H9 (cell line): ENCODE measurements at regions not wholly inside any gene's neighbourhood (a gene's known extent, or its start where the extent isn't known, plus 50 kb on each side); places are given as distances from the start of the nearest gene placed in this dataset.

Source experiments
- DNase-seq: peaks from one replicate; pipeline ENCODE4 v3.0.0-alpha.2; 2017
- H2AFZ ChIP-seq: one replicate; pipeline ENCODE4 v1.6.1; 2013; ENCODE audit warnings: mild to moderate bottlenecking, low read length, control low read depth, moderate library complexity
- H2AK5ac ChIP-seq: 2 replicates; pipeline ENCODE4 v1.6.1; 2013; ENCODE audit warnings: low read length, control low read depth, mixed read lengths; ENCODE audit not compliant: insufficient read length
- H2BK120ac ChIP-seq: one replicate; pipeline ENCODE4 v1.6.1; 2013; ENCODE audit warnings: low read depth, mild to moderate bottlenecking, low read length, control low read depth, inconsistent platforms; ENCODE audit not compliant: poor library complexity, severe bottlenecking
- H2BK12ac ChIP-seq: 2 replicates; pipeline ENCODE4 v1.6.1; 2013; ENCODE audit warnings: low read length, control low read depth, mixed read lengths, low read depth; ENCODE audit not compliant: insufficient read length
- H2BK15ac ChIP-seq: 2 replicates; pipeline ENCODE4 v1.6.1; 2013; ENCODE audit warnings: low read depth, low read length, control low read depth
- H2BK20ac ChIP-seq: one replicate; pipeline ENCODE4 v1.6.1; 2013; ENCODE audit warnings: low read depth, mild to moderate bottlenecking, low read length, control low read depth, inconsistent platforms; ENCODE audit not compliant: poor library complexity, severe bottlenecking
- H2BK5ac ChIP-seq: 2 replicates; pipeline ENCODE4 v1.6.1; 2013; ENCODE audit warnings: low read length, control low read depth, mixed read lengths; ENCODE audit not compliant: insufficient read length
- H3K14ac ChIP-seq: 2 replicates; pipeline ENCODE4 v1.6.1; 2013; ENCODE audit warnings: low read length, control low read depth; ENCODE audit not compliant: insufficient read depth
- H3K18ac ChIP-seq: 2 replicates; pipeline ENCODE4 v1.6.1; 2013; ENCODE audit warnings: low read depth, mild to moderate bottlenecking, mixed read lengths, low read length, control low read depth; ENCODE audit not compliant: insufficient read length
- H3K23ac ChIP-seq: 2 replicates; pipeline ENCODE4 v1.6.1; 2013; ENCODE audit warnings: low read length, control low read depth, mixed read lengths, low read depth; ENCODE audit not compliant: insufficient read length
- H3K23me2 ChIP-seq: 2 replicates; pipeline ENCODE4 v1.6.1; 2013; ENCODE audit warnings: low read depth, mild to moderate bottlenecking, mixed read lengths, low read length, control low read depth; ENCODE audit not compliant: insufficient read length, poor library complexity, severe bottlenecking
- H3K27ac ChIP-seq: 2 replicates; pipeline ENCODE4 v1.5.1; 2013; ENCODE audit warnings: low read length, control low read depth, mixed read lengths, low read depth; ENCODE audit not compliant: insufficient read length
- H3K27me3 ChIP-seq: 2 replicates; pipeline ENCODE4 v1.6.1; 2013; ENCODE audit warnings: low read length, control low read depth, inconsistent platforms; ENCODE audit not compliant: insufficient read depth
- H3K4ac ChIP-seq: 2 replicates; pipeline ENCODE4 v1.6.1; 2013; ENCODE audit warnings: low read depth, mild to moderate bottlenecking, control low read depth, inconsistent platforms, low read length, moderate library complexity
- H3K4me1 ChIP-seq: 2 replicates; pipeline ENCODE4 v1.6.1; 2013; ENCODE audit warnings: low read length, control low read depth, inconsistent platforms; ENCODE audit not compliant: insufficient read depth
- H3K4me2 ChIP-seq: 2 replicates; pipeline ENCODE4 v1.6.1; 2013; ENCODE audit warnings: low read length, control low read depth, mixed read lengths; ENCODE audit not compliant: insufficient read length, insufficient read depth
- H3K56ac ChIP-seq: 2 replicates; pipeline ENCODE4 v1.6.1; 2013; ENCODE audit warnings: low read depth, mild to moderate bottlenecking, mixed read lengths, low read length, control low read depth; ENCODE audit not compliant: insufficient read length
- H3K79me1 ChIP-seq: 2 replicates; pipeline ENCODE4 v1.6.1; 2013; ENCODE audit warnings: low read depth, mild to moderate bottlenecking, moderate library complexity, low read length, control low read depth, inconsistent platforms; ENCODE audit not compliant: insufficient read depth, poor library complexity, severe bottlenecking
- H3K79me2 ChIP-seq: 2 replicates; pipeline ENCODE4 v1.6.1; 2013; ENCODE audit warnings: low read length, control low read depth, inconsistent platforms; ENCODE audit not compliant: insufficient read depth
- H3K9ac ChIP-seq: 2 replicates; pipeline ENCODE4 v1.6.1; 2013; ENCODE audit warnings: low read length, control low read depth, mixed read lengths; ENCODE audit not compliant: insufficient read length; ENCODE audit errors: extremely low read depth
- H3K9me3 ChIP-seq: one replicate; pipeline ENCODE4 v1.6.1; 2013; ENCODE audit warnings: low read depth, low read length, inconsistent platforms; ENCODE audit not compliant: control insufficient read depth
- H3T11ph ChIP-seq: one replicate; pipeline ENCODE4 v1.6.1; 2013; ENCODE audit warnings: mild to moderate bottlenecking, low read length, control low read depth, inconsistent platforms
- H4K20me1 ChIP-seq: one replicate; pipeline ENCODE4 v1.6.1; 2013; ENCODE audit not compliant: control insufficient read depth, insufficient read length, insufficient read depth
- H4K5ac ChIP-seq: 2 replicates; pipeline ENCODE4 v1.6.1; 2013; ENCODE audit warnings: low read depth, mild to moderate bottlenecking, mixed read lengths, low read length, control low read depth; ENCODE audit not compliant: insufficient read length
- H4K8ac ChIP-seq: replicated peaks from 2 replicates; pipeline ENCODE4 v1.6.1; 2013; ENCODE audit warnings: low read length, control low read depth, mixed read lengths, low read depth; ENCODE audit not compliant: insufficient read length
- H4K91ac ChIP-seq: 2 replicates; pipeline ENCODE4 v1.6.1; 2013; ENCODE audit warnings: low read depth, mild to moderate bottlenecking, moderate library complexity, mixed read lengths, low read length, control low read depth; ENCODE audit not compliant: insufficient read length
- H3K27ac Mint-ChIP-seq, 3 experiments: 2 replicates in 2 of 3; 3 replicates in 1 of 3; pipeline ENCODE4 v1.8.0; 2020 to 2021; ENCODE audit warnings: mixed read lengths in 3 of 3, mild to moderate bottlenecking in 1 of 3, moderate library complexity in 1 of 3
- H3K27me3 Mint-ChIP-seq: 2 replicates; pipeline ENCODE4 v1.8.0; 2021; ENCODE audit warnings: low read depth, mild to moderate bottlenecking, moderate library complexity, mixed read lengths
- H3K36me3 Mint-ChIP-seq, 3 experiments: 2 replicates in 2 of 3; 3 replicates in 1 of 3; pipeline ENCODE4 v1.8.0; 2020 to 2021; ENCODE audit warnings: low read depth in 3 of 3, mixed read lengths in 3 of 3; ENCODE audit not compliant: insufficient read depth in 1 of 3
- H3K4me1 Mint-ChIP-seq, 2 experiments: 2 replicates each; pipeline ENCODE4 v1.8.0; 2020; ENCODE audit warnings: mixed read lengths in 2 of 2
- H3K4me3 Mint-ChIP-seq, 2 experiments: 2 replicates in 1 of 2; 3 replicates in 1 of 2; pipeline ENCODE4 v1.8.0; 2020 to 2021; ENCODE audit warnings: mild to moderate bottlenecking in 2 of 2, mixed read lengths in 2 of 2, moderate library complexity in 1 of 2
- H3K9me3 Mint-ChIP-seq, 2 experiments: 2 replicates in 1 of 2; 3 replicates in 1 of 2; pipeline ENCODE4 v1.8.0; 2020; ENCODE audit warnings: mild to moderate bottlenecking in 2 of 2, mixed read lengths in 2 of 2, moderate library complexity in 1 of 2
- CTCF ChIP-seq: fragments of 200-600 bp; sonication (generic); conservative IDR thresholded peaks from 3 replicates; pipeline ENCODE4 v1.8.0; 2021; ENCODE audit warnings: antibody characterized with exemption, mild to moderate bottlenecking
- WGBS: extraction: QIAGEN DNeasy Blood & Tissue Kit; methylation state at CpG from one replicate; pipeline ENCODE4 v1.1.7; 2013; ENCODE audit warnings: missing lambda C conversion rate, low lambda C conversion rate, mixed read lengths; ENCODE audit not compliant: insufficient read length; ENCODE audit errors: extremely low coverage; 5-methylcytosine and 5-hydroxymethylcytosine counted together

DNA sequence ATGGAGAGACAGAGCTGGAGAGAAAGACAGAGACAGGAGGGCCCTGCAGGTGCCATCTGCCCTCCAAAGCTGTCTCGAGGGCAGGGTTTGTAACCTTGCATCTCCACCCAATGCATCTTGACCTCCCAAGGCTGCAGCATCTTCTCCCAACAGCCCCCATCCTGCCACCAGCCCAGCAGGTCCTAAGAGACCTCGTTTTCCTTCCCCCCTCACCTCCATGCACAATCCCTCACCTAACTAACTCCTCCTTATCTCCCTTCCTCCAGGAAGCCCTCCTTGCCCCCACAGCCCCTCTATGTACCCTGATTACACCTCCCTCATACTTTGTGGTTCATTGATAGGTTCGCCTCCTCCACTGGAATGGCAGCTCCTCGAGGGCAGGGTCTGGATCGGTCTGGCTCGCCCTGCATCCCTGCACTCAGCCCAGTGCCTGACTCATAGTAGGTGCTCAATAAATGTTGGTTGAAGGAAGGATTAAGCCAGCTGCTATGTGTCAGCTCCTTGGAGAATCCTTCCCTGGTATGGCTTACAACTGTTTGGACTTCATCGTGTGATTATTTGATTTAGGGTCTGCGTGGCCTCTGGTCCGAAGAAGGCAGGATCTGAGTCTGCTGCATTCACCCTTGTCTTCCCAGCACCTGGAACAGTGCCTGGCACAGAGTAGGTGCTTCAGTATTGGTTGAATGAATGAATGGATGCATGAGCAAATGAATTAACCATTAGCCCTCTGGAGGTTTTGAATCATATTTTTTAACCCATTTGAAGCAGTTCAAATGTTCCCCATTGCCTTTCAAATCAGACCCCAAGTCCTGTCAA is 105.6 kb upstream of the PTPN1 start:
- H3K4me3 Mint-ChIP-seq = no peak overlapping the region
- no CpG with 5 or more reads among the region's 9 CpGs for WGBS
- H3T11ph ChIP-seq = no peak overlapping the region
- no peak overlapping the region for H4K8ac ChIP-seq
- no peak overlapping the region for H2BK12ac ChIP-seq
- TF ChIP-seq CTCF = no peak
- H3K27me3 ChIP-seq = no peaks in the 10 kb centered on the region
- no peak overlapping the region for H3K18ac ChIP-seq
- H3K79me2 ChIP-seq = no peaks in the 10 kb centered on the region
- peaks cover 2% of the 10 kb centered on the region; the same call in 1 of the 2 replicates for H3K4me1 ChIP-seq
- H3K27me3 Mint-ChIP-seq = peaks cover 10% of the 10 kb centered on the region
- no peaks in the 10 kb centered on the region for H3K36me3 Mint-ChIP-seq
- H3K4me1 Mint-ChIP-seq = peaks cover 2 to 9% of the 10 kb centered on the region in 2 experiments; a peak in 1 of 4 replicates
- no peak overlapping the region for H4K91ac ChIP-seq
- H3K14ac ChIP-seq = no peak overlapping the region
- H3K27ac ChIP-seq = no peak overlapping the region
- H3K23ac ChIP-seq = no peak overlapping the region
- no peak overlapping the region for H2AFZ ChIP-seq
- H3K9ac ChIP-seq = no peak overlapping the region
- no peak overlapping the region for H3K27ac Mint-ChIP-seq
- H4K20me1 ChIP-seq = no peaks in the 10 kb centered on the region
- H3K56ac ChIP-seq = no peak overlapping the region
- H2BK120ac ChIP-seq = no peak overlapping the region
- H3K4ac ChIP-seq = no peak overlapping the region
- H2AK5ac ChIP-seq = no peak overlapping the region
- no peak overlapping the region for H2BK20ac ChIP-seq
- no peak overlapping the region for H4K5ac ChIP-seq
- no peak overlapping the region for H2BK5ac ChIP-seq
- no peaks in the 10 kb centered on the region for H3K79me1 ChIP-seq
- no peak overlapping the region for H2BK15ac ChIP-seq
- H3K9me3 ChIP-seq = no peaks in the 10 kb centered on the region
- no peaks in the 10 kb centered on the region for H3K23me2 ChIP-seq
- no peaks in the 10 kb centered on the region for H3K9me3 Mint-ChIP-seq
- DNase-seq = no peak
- no peak overlapping the region for H3K4me2 ChIP-seq
